ENCODE measurements at regions not wholly inside any gene's neighbourhood (a gene's known extent, or its start where the extent isn't known, plus 50 kb on each side); places are given as distances from the start of the nearest gene placed in this dataset.
"Not testable (repeated sequence)": the region's sequence is repeated elsewhere in the genome, so short reads cannot be mapped to it uniquely, and the experiment has no call there.

DNA sequence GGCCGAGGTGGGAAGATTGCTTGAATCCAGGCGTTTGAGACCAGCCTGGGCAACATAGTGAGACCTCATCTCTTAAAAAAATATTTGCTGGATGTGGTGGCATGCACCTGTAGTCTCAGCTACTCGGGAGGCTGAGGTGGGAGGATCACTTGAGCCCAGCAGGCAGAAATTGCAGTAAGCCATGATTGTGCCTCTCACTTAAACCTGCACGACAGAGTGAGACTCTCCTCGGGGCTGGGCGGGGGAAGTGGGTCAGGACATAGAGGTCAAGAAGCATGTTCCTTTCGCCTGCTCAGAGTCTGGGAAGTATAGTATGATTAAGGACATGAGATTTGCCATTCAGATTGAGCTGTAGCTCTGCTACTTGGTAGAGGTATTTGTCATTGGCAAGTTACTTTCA lies 52.3 kb downstream of the SEPTIN7 start:
- DNase-seq = not testable (repeated sequence)

DNA sequence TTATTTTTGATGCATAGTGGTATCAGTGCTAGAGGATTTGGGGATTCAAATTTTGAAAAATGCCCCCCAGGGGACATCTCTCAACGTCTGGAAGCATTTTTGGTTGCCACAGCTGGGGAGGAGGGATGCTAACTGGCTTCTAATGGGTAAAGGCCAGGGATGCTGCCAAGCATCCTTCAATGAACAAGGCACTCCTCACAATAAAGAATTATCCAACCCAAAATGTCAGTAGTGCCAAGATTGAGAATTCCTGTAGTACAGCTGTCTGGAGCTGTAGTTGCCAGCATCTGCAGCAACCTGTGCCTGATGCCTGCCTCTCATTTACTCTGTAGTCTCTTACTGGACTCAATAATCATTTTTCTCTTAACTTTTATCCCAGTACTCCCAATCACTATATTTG lies 53.5 kb downstream of the SEPTIN7 start:
- no peak for DNase-seq

DNA sequence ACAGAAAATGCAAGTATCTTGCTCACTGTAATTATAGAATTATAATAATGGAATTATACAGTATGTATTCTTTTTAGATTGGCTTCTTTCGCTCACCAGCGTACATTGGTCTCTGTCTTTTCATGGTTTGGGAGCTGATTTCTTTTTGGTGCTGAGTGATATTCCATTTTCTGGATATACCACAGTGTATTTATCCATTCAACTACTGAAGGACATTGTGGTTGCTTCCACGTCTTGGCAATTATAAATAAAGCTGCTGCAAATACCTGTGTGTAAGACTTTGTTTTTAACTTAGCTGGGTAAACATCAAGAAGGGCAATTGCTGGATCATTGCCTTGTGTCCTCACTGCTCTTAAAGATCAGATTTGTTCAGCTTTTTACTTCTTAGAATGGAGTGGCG lies 55.3 kb downstream of the SEPTIN7 start:
- DNase-seq = no peak

DNA sequence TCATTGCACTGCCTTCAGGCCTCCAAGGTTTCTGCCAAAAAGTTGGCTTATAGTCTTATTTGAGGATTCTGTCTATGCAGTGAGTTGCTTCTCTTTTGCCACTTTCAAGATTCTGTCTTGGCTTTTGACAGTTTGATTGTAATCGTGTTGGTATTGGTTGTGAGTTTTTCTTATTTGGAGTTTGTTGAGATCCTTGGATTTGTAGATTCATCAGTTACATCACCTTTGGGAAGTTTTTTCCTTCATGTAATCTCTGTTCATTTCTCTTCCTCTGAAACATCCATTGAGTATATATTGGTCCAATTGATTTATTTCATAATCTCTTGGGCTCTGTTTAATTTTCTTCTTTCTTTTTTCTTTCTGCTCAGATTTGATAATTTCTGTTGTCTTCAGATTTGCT lies 59.8 kb downstream of the SEPTIN7 start:
- no peak for DNase-seq

DNA sequence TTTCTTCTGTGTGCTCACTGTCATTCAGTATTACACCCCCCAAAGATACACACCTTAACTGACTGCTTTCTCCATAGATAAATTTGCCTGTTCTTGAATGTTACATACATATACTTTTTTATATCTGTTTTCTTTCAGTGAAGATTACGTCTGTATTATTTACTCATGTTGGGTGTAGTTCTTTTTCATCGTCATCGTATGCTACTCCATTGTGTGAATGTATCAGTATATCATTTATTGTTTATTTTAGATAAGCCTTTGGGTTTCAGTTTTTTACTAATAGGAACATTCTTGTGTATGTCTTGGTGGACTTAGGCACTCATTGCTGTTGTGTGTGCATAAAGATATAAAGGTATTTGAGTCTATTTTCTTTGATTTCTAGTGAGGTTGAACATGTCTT lies 64.4 kb downstream of the SEPTIN7 start:
- no peak for DNase-seq

DNA sequence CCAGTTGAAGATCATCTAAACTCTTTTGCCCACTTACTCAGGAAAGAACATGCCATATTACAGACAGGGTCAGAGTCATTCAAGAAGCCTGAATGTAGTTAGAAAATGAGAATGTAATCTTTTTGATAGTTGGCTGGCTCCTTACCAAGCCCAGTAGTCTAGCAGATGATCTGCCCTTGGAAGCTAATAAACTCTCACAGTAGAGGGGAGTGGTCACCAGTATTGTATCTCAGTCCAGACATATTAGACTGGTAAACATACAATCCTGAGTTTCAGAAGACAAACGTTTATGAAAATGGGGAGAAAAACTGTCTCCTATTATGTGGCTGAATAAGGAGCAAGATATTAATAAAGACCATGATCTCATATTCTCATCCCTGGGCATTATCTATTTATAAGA lies 65.3 kb downstream of the SEPTIN7 start:
- DNase-seq = no peak

DNA sequence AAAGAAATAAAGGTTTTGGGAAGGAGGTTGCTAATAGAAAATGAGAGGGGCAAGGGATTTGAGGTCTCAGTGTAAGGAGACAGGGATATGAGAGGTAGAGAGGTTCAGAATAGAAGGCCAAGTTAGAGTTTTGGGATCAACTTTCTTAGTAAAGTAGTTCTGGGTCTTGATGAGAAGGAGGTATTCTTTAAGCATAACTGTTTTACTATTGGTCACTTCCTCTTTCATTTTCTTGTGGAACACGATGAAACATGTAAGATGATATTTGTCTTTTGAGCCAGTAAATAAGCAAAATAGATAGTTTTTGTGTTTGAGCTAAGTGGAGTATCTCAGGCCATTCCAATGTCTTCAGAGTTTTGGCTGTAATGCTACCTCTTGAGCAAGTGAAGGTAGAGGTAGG lies 68.3 kb downstream of the SEPTIN7 start:
- DNase-seq = not testable (repeated sequence)

DNA sequence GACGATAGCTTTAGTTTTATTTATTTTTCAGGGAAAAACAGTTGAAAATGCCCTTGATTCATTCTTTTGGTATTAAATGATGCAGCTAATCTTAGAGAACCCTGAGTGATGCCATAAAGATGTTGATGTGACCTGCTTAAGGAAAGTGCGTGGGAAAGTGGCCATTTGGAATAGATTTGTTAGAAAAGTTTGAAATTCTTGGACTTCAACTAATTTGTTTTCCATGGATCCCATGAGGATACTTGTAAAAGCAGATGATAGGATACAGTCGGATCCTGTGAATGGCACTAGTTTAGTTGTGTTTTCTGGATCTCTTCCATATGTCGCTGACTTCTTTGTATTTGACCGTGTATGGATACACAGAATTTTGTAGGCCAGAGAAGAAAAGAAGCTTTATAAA lies 69.0 kb downstream of the SEPTIN7 start:
- no peak for DNase-seq

DNA sequence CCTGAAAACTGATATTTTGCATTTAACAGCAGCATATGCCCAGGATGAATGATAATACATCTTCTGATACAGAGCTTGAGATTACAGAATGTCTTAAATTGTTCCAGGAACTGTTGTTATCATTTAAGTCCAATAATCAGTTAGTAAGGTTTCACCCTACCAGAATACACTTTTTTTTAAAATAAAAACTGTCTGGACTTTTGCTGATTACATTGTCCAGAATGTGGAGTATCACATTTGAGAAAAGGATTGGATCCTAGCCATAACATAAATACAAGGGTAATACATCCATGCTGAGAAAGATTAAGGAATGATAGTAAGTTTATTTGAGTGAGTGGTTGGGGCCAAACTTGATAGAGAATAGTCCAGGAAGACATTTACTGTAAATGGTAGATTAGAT lies 71.0 kb downstream of the SEPTIN7 start:
- DNase-seq = no peak

DNA sequence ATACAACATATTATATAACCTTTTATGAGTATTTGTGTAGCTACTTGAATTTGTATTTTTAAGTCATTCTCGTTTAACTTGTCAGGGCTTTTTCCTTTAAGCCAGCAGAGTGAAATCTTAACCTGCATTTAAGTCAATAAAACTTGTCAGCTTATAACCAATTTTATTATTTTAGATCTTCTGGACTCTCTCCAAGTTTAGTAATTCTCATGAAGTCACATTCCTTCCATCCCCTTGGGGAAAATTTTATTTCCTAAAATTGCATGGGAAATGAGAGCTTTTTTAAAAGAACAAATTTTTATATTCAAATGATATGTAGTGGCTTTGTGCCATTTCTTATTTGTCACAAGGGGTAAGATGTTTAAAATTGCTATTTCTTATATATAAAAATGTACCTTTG lies 74.0 kb downstream of the SEPTIN7 start:
- DNase-seq = no peak

DNA sequence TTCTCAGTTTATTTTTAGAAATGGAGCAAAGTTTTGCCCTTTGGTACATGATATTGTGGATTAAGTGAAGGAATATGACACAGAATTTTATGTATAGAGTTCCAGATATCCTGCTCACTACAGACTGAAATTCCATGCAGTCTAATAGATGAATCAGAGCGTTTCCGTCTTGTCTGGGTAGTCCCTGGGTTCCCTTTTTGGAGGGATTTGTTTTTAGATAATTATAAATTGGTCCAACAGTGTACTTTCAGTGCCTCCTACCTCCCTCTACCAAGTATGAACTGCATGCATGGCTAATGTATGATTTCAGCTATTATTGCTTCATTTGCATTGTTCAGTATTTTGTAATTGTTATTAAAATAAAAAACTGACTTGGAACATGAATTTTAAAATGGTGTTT lies 74.4 kb downstream of the SEPTIN7 start:
- no peak for DNase-seq

DNA sequence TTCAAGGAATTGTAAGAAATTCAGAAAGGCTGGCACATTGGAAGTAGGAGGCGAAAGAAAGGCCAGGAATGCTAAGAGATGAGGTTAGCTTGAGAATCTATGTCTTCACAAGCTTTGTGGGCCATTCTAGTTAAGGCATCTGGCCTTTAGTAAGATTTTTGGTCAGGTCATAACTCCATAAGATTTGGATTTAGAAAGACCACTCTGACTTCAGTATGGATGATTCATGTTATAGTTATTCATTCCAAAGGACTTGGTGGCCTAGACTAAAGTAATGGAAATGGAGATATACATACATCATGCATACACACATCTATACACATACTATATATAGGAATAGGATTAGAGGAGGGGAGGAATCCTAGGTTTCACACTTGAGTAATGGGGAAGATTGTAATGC lies 77.5 kb downstream of the SEPTIN7 start:
- DNase-seq = no peak

DNA sequence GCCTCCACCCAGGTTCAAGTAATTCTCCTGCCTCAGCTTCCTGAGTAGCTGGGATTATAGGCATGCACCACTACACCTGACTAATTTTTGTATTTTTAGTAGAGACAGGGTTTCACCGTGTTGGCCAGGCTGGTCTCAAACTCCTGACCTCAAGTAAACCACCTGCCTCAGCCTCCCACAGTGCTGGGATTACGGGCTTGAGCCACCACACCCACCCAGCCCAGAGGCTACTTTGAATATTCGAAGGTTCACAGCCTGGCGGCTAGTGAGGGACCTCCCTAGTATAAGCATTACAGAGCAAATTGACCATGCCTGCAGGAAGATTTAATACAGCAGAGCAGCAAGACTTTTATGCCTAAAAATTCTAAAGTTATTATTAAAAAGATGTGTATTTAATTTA lies 86.6 kb downstream of the SEPTIN7 start:
- not testable (repeated sequence) for DNase-seq

DNA sequence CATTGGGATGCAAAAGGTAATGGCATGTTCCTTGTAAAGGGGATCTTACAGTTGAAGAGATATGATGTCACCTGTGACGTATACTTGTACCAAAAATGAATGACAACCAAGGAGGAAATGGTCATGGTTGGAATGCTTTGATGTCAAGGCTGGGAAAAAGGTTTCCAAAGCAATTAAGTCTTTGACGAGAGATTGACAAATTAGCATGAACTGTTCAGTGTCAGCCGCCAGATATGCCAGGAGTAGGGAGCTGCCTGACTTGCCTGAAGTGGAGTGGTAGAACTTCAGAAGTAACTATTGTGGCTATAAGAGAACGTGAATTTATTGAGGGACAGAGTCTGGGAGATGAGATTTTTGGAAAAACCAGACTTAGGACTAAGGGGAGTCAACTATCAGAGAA lies 88.1 kb downstream of the SEPTIN7 start:
- DNase-seq = no peak

DNA sequence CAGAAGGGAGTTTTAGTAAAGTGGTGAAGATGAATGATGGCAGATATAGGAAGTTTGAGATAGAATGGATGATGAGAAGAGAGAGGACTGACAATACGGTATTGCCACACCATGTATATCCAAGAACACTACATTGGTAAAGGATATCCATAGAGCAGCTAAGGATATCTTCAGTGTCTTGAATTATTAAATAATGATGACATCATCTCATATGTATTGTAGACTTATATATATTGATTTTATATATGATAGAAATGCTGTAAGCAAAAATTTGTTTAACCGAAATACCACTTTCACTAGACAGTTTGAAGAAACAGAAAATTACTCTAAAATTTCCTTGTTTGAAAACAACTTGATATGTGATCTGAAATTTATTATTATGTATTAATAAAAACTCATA lies 89.0 kb downstream of the SEPTIN7 start:
- no peak for DNase-seq

DNA sequence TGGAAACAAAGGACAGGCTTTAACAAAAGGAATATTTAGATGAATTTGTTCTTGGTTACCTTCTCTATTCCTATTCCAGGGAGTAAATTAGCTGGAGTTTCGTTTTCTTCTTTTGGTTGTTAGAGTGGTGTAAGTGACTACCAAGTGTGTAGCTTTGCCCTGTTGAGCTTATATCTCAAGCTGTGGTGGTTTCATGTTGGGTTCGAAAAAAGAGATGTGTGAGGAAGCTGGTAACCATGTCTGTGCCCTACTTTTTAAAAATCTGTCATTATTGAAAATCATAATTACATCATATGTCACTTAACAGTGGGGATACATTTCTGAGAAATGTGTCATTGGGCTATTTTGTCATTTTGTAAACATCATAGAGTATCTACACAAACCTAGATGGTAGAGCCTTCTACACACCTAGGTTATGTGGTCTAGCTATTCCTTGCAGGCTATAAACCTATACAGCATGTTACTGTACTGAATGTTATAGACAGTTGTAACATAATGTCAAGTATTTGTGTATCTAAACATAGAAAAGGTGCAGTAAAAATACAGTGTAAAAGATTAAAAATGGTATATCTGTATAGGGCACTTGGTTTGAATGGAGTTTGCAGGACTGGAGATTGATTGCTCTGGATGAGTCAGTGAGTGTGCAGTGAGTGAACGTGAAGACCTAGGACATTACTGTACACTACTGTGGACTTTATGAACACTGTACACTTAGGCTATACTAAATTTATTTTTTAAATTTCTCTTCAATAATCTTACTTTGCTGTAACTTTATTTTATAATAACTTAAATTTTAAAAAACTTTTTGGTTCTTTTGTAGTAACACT lies 90.4 kb downstream of the SEPTIN7 start:
- DNase-seq = no peak

DNA sequence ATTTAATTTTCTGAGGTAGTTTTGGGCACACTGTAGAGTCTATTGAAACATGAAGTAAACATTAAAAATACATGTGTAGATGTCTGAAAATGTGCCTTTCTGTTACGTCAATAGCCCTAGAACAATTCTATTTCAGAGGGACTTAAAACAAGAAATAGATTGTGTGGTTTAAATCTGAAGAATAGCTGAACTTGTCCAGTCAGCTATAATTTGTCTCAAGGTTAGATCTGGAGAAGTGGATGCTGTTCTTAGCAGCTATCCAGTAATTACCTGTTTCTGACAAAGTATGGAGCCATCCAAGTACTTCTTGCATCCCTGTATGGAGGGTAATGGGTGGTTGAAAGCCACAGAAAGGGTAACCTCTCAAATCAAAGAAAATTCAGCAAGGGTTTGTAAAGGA lies 92.8 kb downstream of the SEPTIN7 start:
- DNase-seq = no peak

DNA sequence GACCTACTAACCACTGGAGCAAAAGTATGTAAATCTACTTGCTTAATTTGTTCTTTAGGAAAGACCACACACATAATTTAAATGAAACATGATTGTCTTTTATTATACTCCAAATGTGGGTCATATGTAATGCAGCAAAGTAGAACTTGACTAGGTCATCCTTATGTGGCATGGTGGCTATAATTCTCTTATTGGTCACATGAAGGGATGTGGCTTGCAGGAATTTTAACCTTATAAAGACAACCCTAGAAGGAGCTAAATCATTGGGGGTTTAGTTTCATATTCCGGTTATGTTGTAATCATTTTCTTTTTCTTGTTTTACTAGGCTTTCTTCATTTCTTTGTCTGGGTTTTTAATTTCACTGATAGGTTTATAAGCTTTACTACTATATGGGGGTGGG lies 93.9 kb downstream of the SEPTIN7 start:
- no peak for DNase-seq

DNA sequence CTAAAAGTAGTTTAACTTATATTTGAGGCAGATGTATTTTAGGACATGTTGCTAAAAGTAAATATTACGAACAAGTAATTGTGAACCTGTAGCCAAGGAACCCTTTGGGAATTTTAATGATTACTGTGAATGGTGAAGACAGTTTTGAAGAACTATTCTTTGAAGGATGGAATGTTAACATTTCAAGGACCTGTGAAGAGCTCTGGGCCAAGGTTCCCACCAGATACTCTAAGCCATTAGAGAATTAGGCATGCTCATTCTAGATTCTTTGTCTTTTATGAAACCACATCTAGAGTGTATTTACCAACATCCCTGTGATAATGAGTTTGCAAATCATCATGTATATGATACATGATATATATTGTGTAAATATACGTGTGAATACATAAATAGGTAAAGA lies 99.8 kb downstream of the SEPTIN7 start:
- no peak for DNase-seq

DNA sequence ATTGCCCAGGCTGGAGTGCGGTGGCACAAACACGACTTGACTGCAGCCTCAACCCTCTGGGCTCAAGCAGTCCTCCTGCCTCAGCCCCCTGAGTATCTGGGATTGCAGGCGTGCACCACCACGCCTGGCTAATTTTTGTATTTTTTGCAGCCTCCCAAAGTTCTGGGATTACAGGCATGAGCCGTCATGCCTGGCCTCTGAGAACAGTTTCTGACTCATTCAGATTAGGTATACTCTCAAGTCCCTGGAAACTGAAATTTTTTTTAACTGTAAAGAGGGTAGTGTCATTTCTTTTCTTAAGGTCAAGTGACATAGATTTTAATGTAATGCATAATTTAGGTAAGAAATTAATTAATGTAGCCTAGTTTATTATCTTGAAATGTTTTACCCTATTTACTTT lies 104.7 kb downstream of the SEPTIN7 start:
- DNase-seq = no peak

DNA sequence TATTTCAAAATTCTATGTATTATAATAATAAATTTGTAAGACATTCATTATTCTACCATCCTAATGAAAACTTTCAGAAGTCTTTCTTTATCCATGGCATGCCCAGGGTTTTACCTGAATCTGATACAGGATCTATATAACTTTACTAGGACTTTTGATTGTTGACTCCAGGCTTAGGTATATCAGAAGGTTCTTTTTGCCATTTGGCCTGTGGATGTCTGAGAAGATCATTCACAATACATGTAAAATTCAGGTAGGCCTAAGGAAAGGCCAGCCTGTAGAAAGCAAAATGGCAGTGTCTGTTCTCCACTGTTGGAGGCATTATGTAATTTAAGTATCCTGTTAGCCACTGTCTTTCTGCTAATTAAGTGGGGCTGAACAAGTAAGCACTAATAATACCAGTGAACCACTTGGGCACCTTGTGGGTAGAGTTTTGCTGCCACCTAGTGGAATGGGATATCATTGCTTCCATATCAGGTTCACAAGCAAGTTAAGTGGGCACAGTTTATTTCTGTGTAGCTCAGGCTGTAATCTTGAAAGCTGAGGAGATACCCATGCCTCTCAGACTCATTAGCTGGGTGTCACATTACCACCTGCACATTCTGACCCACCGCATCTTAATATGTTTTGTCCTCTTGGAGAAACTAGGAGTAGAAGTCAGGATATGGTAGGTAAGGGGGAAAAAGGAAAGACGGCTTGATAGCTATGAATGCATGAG lies 105.5 kb downstream of the SEPTIN7 start:
- DNase-seq = peak; percentile 77

DNA sequence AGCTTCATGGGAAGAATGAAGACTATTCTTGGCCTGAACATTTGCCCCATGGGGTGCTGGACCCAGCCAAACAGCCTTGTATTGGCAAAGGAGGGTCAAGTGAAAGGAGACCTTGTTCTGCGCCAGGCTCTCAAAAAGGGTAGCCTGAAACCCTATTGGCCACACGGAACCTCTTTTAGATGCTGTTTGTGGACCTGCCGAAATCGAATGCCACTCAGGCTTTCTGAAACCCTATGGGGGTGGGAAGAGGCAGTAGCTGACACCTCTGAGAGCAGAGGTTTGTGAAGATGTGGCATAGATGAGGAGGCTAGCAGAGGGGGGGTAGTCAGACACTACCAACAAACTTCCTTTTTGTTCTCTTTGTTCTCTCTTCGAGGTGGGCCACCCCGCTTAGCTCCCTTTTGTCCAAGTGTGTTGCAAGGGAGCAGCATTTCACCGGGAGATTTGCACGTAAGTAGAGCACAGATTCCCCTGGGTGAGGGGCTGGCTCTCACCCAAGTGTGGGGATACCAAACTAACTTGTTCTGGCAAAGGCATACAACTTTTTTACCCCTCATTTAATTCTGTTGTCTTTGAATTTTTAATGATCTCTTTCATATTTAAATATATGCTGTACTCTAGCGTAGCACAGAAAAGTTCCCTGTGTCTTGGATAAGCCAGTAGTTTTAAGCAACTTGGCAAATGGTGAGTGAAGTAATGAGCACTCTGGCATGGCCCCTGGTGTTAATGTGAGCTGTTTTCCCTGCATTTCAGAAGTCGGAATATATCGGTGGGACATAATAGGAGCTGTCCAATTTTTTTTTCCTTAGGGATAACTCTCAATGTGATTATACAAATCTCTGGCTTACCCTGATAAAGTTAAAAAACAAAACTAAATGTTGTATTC lies 107.7 kb downstream of the SEPTIN7 start:
- no peak for DNase-seq

DNA sequence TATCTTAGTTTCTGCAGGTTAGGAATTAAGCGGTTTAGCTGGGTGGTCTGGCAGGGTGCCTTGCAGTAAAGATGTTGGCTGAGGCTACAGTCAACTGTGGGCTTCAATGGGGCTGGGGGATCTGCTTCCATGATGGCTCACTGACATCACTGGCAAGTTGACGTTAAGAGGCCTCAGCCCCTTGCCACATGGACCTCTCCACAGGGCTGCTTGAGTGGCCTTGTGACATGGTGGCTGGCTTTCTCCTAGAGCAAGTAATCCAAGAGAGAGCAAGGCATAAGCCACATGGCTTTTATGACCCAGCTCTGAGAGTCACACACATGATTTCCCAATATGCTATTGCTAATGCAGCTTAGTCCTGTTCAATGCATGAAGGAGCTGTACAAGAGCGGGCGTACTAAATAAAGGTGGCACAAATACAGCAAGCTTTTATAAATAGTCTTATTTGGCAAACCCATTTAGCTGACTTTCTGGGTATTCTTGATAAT lies 109.1 kb downstream of the SEPTIN7 start:
- DNase-seq = no peak

Measured in activated CD4-positive, alpha-beta T cell treated with anti-CD3 and anti-CD28 coated beads, Interleukin-10, Interleukin-2, amounts not matched to agents 100 ng/mL and 50 ng/mL, durations not matched to agents 16 hours and 8 hours (primary cell).